CD14-positive monocyte (primary cell): ENCODE measurements at regions not wholly inside any gene's neighbourhood (a gene's known extent, or its start where the extent isn't known, plus 50 kb on each side); places are given as distances from the start of the nearest gene placed in this dataset.
A peak's percentile ranks its signal among the peaks of the same experiment; 100 is the strongest.

Experiments used
- DNase-seq, 3 donors: peaks; one replicate each; pipeline ENCODE4 v3.0.0-alpha.2; 2011 to 2022
- H2AFZ ChIP-seq: 2 replicates; pipeline ENCODE4 v1.6.0; 2012; ENCODE audit warnings: mild to moderate bottlenecking, low read depth, low read length, inconsistent platforms; ENCODE audit not compliant: insufficient read depth, poor library complexity, severe bottlenecking
- H3K27ac ChIP-seq, 2 donors: 1 replicate in 1 of 2; 2 replicates in 1 of 2; pipeline ENCODE4 v1.5.1; 2012 to 2013; ENCODE audit warnings: low read length in 2 of 2, control low read depth in 1 of 2, inconsistent platforms in 1 of 2, low read depth in 1 of 2, mild to moderate bottlenecking in 1 of 2
- H3K27me3 ChIP-seq, 2 donors: one replicate each; pipeline versions ENCODE4 v1.6.0 to v1.6.1; 2011 to 2013; ENCODE audit warnings: low read length in 2 of 2; ENCODE audit not compliant: control insufficient read depth in 2 of 2, insufficient read depth in 2 of 2
- H3K36me3 ChIP-seq, 2 donors: replicated peaks in 1 of 2; 1 replicate in 1 of 2; 2 replicates in 1 of 2; pipeline versions ENCODE4 v1.5.1 to v1.6.1; 2012 to 2013; ENCODE audit warnings: low read length in 2 of 2, control low read depth in 1 of 2, inconsistent platforms in 1 of 2, mild to moderate bottlenecking in 1 of 2; ENCODE audit not compliant: insufficient read depth in 2 of 2, control insufficient read depth in 1 of 2
- H3K4me1 ChIP-seq, 2 donors: 1 replicate in 1 of 2; 2 replicates in 1 of 2; pipeline versions ENCODE4 v1.5.1 to v1.6.1; 2012 to 2013; ENCODE audit warnings: low read length in 2 of 2, control low read depth in 1 of 2, inconsistent platforms in 1 of 2, mild to moderate bottlenecking in 1 of 2, moderate library complexity in 1 of 2; ENCODE audit not compliant: insufficient read depth in 2 of 2, control insufficient read depth in 1 of 2
- H3K4me2 ChIP-seq: replicated peaks from 2 replicates; pipeline ENCODE3; 2012; ENCODE audit warnings: low read length, moderate library complexity, mild to moderate bottlenecking; ENCODE audit not compliant: poor library complexity, severe bottlenecking; ENCODE audit errors: extremely low read depth
- H3K4me3 ChIP-seq, 3 experiments: fragments of 200-600 bp in 1 of 3; sonication (generic) in 1 of 3; replicated peaks in 1 of 3; 1 replicate in 2 of 3; 2 replicates in 1 of 3; pipeline ENCODE4 v1.5.1; 2011 to 2013; ENCODE audit warnings: low read length in 3 of 3, mild to moderate bottlenecking in 3 of 3, control low read depth in 2 of 3, low read depth in 2 of 3, inconsistent platforms in 1 of 3, moderate library complexity in 1 of 3
- H3K79me2 ChIP-seq: 2 replicates; pipeline ENCODE4 v1.6.0; 2012; ENCODE audit warnings: mild to moderate bottlenecking, control low read depth, inconsistent platforms, low read length, moderate library complexity; ENCODE audit not compliant: insufficient read depth
- H3K9ac ChIP-seq: 2 replicates; pipeline ENCODE4 v1.6.0; 2017; ENCODE audit warnings: low read length, mild to moderate bottlenecking; ENCODE audit not compliant: insufficient read depth, poor library complexity, severe bottlenecking
- H3K9me3 ChIP-seq, 2 donors: replicated peaks in 1 of 2; 1 replicate in 1 of 2; 2 replicates in 1 of 2; pipeline versions ENCODE4 v1.5.1 to v1.6.1; 2012 to 2013; ENCODE audit warnings: low read length in 2 of 2, control low read depth in 1 of 2; ENCODE audit not compliant: control insufficient read depth in 1 of 2, insufficient read depth in 1 of 2
- H4K20me1 ChIP-seq: 2 replicates; pipeline ENCODE4 v1.6.0; 2012; ENCODE audit warnings: mild to moderate bottlenecking, low read length, control low read depth, moderate library complexity; ENCODE audit not compliant: insufficient read depth
- H3K27ac Mint-ChIP-seq, 7 donors: one replicate each; pipeline ENCODE4 v1.8.0; 2020; ENCODE audit warnings: mild to moderate bottlenecking in 7 of 7, mixed read lengths in 7 of 7, moderate library complexity in 6 of 7, inconsistent platforms in 2 of 7
- H3K27me3 Mint-ChIP-seq, 3 donors: one replicate each; pipeline ENCODE4 v1.8.0; 2021 to 2022; ENCODE audit warnings: low read depth in 3 of 3, mild to moderate bottlenecking in 3 of 3, mixed read lengths in 3 of 3, moderate library complexity in 3 of 3, inconsistent platforms in 1 of 3
- H3K36me3 Mint-ChIP-seq, 2 donors: one replicate each; pipeline ENCODE4 v1.8.0; 2020; ENCODE audit warnings: mixed read lengths in 2 of 2, inconsistent platforms in 1 of 2, mild to moderate bottlenecking in 1 of 2
- H3K4me1 Mint-ChIP-seq: one replicate; pipeline ENCODE4 v1.8.0; 2020; ENCODE audit warnings: mild to moderate bottlenecking, mixed read lengths
- H3K4me3 Mint-ChIP-seq, 2 donors: one replicate each; pipeline ENCODE4 v1.8.0; 2020; ENCODE audit warnings: mild to moderate bottlenecking in 2 of 2, mixed read lengths in 2 of 2, moderate library complexity in 1 of 2
- H3K9me3 Mint-ChIP-seq, 7 donors: one replicate each; pipeline ENCODE4 v1.8.0; 2020 to 2022; ENCODE audit warnings: mixed read lengths in 7 of 7, mild to moderate bottlenecking in 6 of 7, moderate library complexity in 6 of 7, inconsistent platforms in 2 of 7
- WGBS: methylation state at CpG from one replicate; pipeline ENCODE4 v1.1.5; 2013; ENCODE audit warnings: missing lambda C conversion rate; ENCODE audit not compliant: insufficient coverage; 5-methylcytosine and 5-hydroxymethylcytosine counted together
- intact Hi-C, 2 donors: fragments of 100-400 bp; cut with micrococcal nuclease; formaldehyde crosslinking; loops; one replicate each; pipeline versions ENCODE4 v1.15.0 to v1.15.1; 2023
- TF ChIP-seq, protein P1 (sequence below): fragments of 200-600 bp; IDR thresholded peaks from one replicate; pipeline ENCODE4 v1.8.0; 2022; ENCODE audit warnings: antibody characterized with exemption, mild to moderate bottlenecking

DNA sequence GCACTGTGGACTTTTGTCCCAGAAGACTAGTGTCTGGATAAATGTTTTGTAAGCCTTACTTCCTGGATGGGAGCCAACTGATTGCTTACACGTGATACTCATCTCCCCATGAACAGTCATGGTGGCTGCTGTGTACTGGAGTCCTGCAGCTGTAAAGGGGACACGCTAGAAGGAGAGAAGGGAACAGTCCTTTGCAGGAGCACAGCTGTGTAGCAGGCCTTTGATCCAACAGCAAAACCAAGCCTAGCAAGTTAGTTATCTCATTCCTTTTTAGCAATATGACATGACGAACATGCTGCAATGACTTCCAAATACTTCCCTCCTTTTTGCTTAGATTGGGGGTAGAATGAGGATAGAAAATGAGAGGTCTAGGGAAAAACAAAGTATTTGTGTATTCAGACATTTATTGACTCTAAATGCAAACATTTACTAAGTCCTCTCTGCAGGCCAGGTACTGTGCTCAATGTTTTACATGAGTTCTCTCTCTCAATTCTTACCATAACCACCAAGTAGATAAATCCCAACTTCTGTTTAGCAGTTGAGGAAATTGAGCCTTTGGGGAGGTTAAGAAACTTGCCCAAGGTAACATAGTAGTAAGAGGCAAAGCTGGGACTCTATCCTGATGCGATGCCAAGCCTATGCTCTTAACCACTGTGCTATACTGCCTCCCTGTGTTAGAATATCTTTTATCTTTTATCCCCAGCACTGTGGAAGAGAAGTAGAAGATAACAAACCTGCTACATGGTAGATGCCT lies 55.4 kb upstream of the CD28 start:
- peak overlapping the region; percentile 77 to 92 for H3K27ac ChIP-seq
- H2AFZ ChIP-seq: peak overlapping the region; percentile 24
- Mint-ChIP-seq H3K27me3 (peaks cover 0 to 7% (median 5%) of the 10 kb centered on the region in 3 donors), H3K27ac (peak overlapping the region; percentile 96 to 99 (median 97)), H3K9me3 (no peaks in the 10 kb centered on the region), H3K4me1 (peaks cover 50% of the 10 kb centered on the region), H3K4me3 (peak overlapping the region in 1 of 2 donors; percentile 77), H3K36me3 (no peaks in the 10 kb centered on the region)
- H3K27me3 ChIP-seq: no peaks in the 10 kb centered on the region
- no peak overlapping the region for H3K9ac ChIP-seq
- no peaks in the 10 kb centered on the region for H3K79me2 ChIP-seq
- no peaks in the 10 kb centered on the region for H4K20me1 ChIP-seq
- no peaks in the 10 kb centered on the region for H3K9me3 ChIP-seq
- H3K4me2 ChIP-seq: peak overlapping the region; percentile 39
- intact Hi-C loops: loop anchor here (10.0 kb wide), 3 partner anchors 116 to 244 kb away; partner anchors contain the start of gene RAPH1 (in 1 of the 2)
- TF ChIP-seq, protein P1, sequence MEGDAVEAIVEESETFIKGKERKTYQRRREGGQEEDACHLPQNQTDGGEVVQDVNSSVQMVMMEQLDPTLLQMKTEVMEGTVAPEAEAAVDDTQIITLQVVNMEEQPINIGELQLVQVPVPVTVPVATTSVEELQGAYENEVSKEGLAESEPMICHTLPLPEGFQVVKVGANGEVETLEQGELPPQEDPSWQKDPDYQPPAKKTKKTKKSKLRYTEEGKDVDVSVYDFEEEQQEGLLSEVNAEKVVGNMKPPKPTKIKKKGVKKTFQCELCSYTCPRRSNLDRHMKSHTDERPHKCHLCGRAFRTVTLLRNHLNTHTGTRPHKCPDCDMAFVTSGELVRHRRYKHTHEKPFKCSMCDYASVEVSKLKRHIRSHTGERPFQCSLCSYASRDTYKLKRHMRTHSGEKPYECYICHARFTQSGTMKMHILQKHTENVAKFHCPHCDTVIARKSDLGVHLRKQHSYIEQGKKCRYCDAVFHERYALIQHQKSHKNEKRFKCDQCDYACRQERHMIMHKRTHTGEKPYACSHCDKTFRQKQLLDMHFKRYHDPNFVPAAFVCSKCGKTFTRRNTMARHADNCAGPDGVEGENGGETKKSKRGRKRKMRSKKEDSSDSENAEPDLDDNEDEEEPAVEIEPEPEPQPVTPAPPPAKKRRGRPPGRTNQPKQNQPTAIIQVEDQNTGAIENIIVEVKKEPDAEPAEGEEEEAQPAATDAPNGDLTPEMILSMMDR: peak; percentile 42
- WGBS: 0% methylated on average over 2 of the region's 4 CpGs
- peak overlapping the region in 1 of 3 experiments; percentile 37 for H3K4me3 ChIP-seq
- H3K4me1 ChIP-seq: peaks cover 32 to 37% of the 10 kb centered on the region in 2 donors
- no peaks in the 10 kb centered on the region for H3K36me3 ChIP-seq
- DNase-seq: peak; percentile 45 to 78 (median 71)

DNA sequence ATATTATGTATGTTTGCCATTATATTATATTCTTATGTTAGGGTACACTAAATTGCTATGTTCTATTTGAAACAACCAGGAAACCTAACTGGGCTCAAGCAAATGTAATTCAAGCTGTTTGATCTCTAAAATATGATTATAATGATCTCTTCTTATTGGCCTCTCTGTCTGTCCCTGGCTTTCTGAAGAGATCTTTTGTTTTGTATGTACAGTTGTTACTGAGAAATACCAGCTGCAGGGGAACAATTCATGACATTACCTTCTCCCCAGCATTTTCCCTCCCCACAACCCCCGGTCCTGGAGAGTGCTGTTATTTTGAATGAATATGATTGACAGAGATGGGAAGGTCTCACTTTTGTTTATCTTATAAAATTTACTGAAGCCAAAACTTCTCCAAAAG lies 54.8 kb upstream of the CD28 start:
- peaks cover 0 to 7% (median 5%) of the 10 kb centered on the region in 3 donors for H3K27me3 Mint-ChIP-seq
- no peak for DNase-seq
- H4K20me1 ChIP-seq: no peaks in the 10 kb centered on the region
- peaks cover 54% of the 10 kb centered on the region for H3K4me1 Mint-ChIP-seq
- WGBS: no CpG with 5 or more reads among the region's 1 CpG
- H3K27ac Mint-ChIP-seq: peak overlapping the region in 4 of 7 donors; percentile 1 to 77 (median 62)
- H3K36me3 Mint-ChIP-seq: no peaks in the 10 kb centered on the region
- H3K9me3 Mint-ChIP-seq: no peaks in the 10 kb centered on the region
- no peaks in the 10 kb centered on the region for H3K79me2 ChIP-seq
- peaks cover 38 to 43% of the 10 kb centered on the region in 2 donors for H3K4me1 ChIP-seq
- H3K27ac ChIP-seq: no peak overlapping the region
- H3K4me3 Mint-ChIP-seq: no peak overlapping the region
- H2AFZ ChIP-seq: no peak overlapping the region
- intact Hi-C loops: loop anchor here (10.0 kb wide), 3 partner anchors 117 to 243 kb away; partner anchors contain the start of gene RAPH1 (in 1 of the 2)
- H3K36me3 ChIP-seq: no peaks in the 10 kb centered on the region
- TF ChIP-seq, protein P1: peak; percentile 23
- H3K9ac ChIP-seq: no peak overlapping the region
- H3K9me3 ChIP-seq: no peaks in the 10 kb centered on the region
- no peak overlapping the region for H3K4me2 ChIP-seq
- H3K4me3 ChIP-seq: no peak overlapping the region
- no peaks in the 10 kb centered on the region for H3K27me3 ChIP-seq
